Fibroblast of lung (primary cell): ENCODE measurements at regions not wholly inside any gene's neighbourhood (a gene's known extent, or its start where the extent isn't known, plus 50 kb on each side); places are given as distances from the start of the nearest gene placed in this dataset.

Experiments
- DNase-seq, 2 donors: peaks; one replicate each; pipeline versions ENCODE4 v3.0.0 to v3.0.0-alpha.2; 2010; ENCODE audit warnings: low read depth in 2 of 2
- H2AFZ ChIP-seq: 2 replicates; pipeline ENCODE4 v1.5.1; 2012; ENCODE audit warnings: low read length, control low read depth, inconsistent platforms
- H3K27ac ChIP-seq: 2 replicates; pipeline ENCODE4 v1.5.1; 2011; ENCODE audit warnings: low read length, control low read depth; ENCODE audit not compliant: insufficient read depth
- H3K27me3 ChIP-seq: 2 replicates; pipeline ENCODE4 v1.5.1; 2011; ENCODE audit warnings: mild to moderate bottlenecking, low read length; ENCODE audit not compliant: control insufficient read depth, insufficient read depth
- H3K36me3 ChIP-seq: 2 replicates; pipeline ENCODE4 v1.5.1; 2011; ENCODE audit warnings: low read length; ENCODE audit not compliant: control insufficient read depth, insufficient read depth
- H3K4me1 ChIP-seq: 2 replicates; pipeline ENCODE4 v1.5.1; 2011; ENCODE audit warnings: low read length; ENCODE audit not compliant: control insufficient read depth, insufficient read depth; ENCODE audit errors: extremely low read depth
- H3K4me2 ChIP-seq: 2 replicates; pipeline ENCODE4 v1.5.1; 2011; ENCODE audit warnings: low read length, control low read depth; ENCODE audit not compliant: insufficient read depth; ENCODE audit errors: extremely low read depth
- H3K4me3 ChIP-seq, 4 experiments: fragments of 200-600 bp in 1 of 4; sonication (generic) in 1 of 4; replicated peaks in 1 of 4; 2 replicates each; pipeline ENCODE4 v1.5.1; 2011 to 2016; ENCODE audit warnings: low read length in 4 of 4, low read depth in 3 of 4, mild to moderate bottlenecking in 3 of 4, control low read depth in 2 of 4, inconsistent platforms in 1 of 4, mixed read lengths in 1 of 4; ENCODE audit not compliant: insufficient read depth in 1 of 4; ENCODE audit errors: control extremely low read depth in 1 of 4
- H3K79me2 ChIP-seq: 2 replicates; pipeline ENCODE4 v1.5.1; 2012; ENCODE audit warnings: mild to moderate bottlenecking, low read length, inconsistent platforms; ENCODE audit not compliant: control insufficient read depth, insufficient read depth
- H3K9ac ChIP-seq: 2 replicates; pipeline ENCODE4 v1.5.1; 2011; ENCODE audit warnings: mild to moderate bottlenecking, low read length, control low read depth; ENCODE audit not compliant: insufficient read depth
- H3K9me3 ChIP-seq: 2 replicates; pipeline ENCODE4 v1.5.1; 2012; ENCODE audit warnings: low read depth, low read length; ENCODE audit not compliant: control insufficient read depth, insufficient read depth
- H4K20me1 ChIP-seq: 2 replicates; pipeline ENCODE4 v1.5.1; 2011; ENCODE audit warnings: low read length; ENCODE audit not compliant: control insufficient read depth, insufficient read depth; ENCODE audit errors: extremely low read depth
- CTCF ChIP-seq, 2 donors: IDR thresholded peaks in 1 of 2; conservative IDR thresholded peaks in 1 of 2; 1 replicate in 1 of 2; 2 replicates in 1 of 2; pipeline ENCODE4 v1.5.1; 2011 to 2012; ENCODE audit warnings: low read length in 2 of 2, control low read depth in 1 of 2, inconsistent platforms in 1 of 2, low read depth in 1 of 2, mild to moderate bottlenecking in 1 of 2
- EZH2 ChIP-seq: IDR thresholded peaks from 2 replicates; pipeline ENCODE4 v1.5.1; 2012; ENCODE audit warnings: low read length, control low read depth, mild to moderate bottlenecking; ENCODE audit errors: missing control alignments

GRCh38 chr6:71645299-71645698, 241.1 kb upstream of the RIMS1 start:
- TF ChIP-seq EZH2 (no peak), CTCF (conservative IDR thresholded peaks at IDR 0.05 in 1 of 2, IDR thresholded peaks at IDR 0.05 in 1 of 2; ENCODE audit: low read depth in 1 of 2, low read length in 2 of 2) (no peak)
- no peaks in the 10 kb centered on the region for H3K79me2 ChIP-seq
- DNase-seq: no peak
- no peaks in the 10 kb centered on the region for H3K9me3 ChIP-seq
- no peaks in the 10 kb centered on the region for H3K4me1 ChIP-seq
- H3K27me3 ChIP-seq: no peaks in the 10 kb centered on the region
- no peak overlapping the region for H3K4me2 ChIP-seq
- no peaks in the 10 kb centered on the region for H3K36me3 ChIP-seq
- H2AFZ ChIP-seq: no peak overlapping the region
- no peaks in the 10 kb centered on the region for H4K20me1 ChIP-seq
- no peak overlapping the region for H3K9ac ChIP-seq
- no peak overlapping the region for H3K4me3 ChIP-seq
- no peak overlapping the region for H3K27ac ChIP-seq

- H3K9me3 ChIP-seq: no peaks in the 10 kb centered on the region
- no peak overlapping the region for H3K27ac ChIP-seq
- H2AFZ ChIP-seq: no peak overlapping the region
- no peaks in the 10 kb centered on the region for H3K4me1 ChIP-seq
- no peaks in the 10 kb centered on the region for H3K79me2 ChIP-seq
- no peak overlapping the region for H3K4me3 ChIP-seq
- no peak for DNase-seq
- TF ChIP-seq CTCF (conservative IDR thresholded peaks at IDR 0.05 in 1 of 2, IDR thresholded peaks at IDR 0.05 in 1 of 2; ENCODE audit: low read depth in 1 of 2, low read length in 2 of 2): no peak
- no peak for TF ChIP-seq EZH2
- no peaks in the 10 kb centered on the region for H3K27me3 ChIP-seq
- no peaks in the 10 kb centered on the region for H4K20me1 ChIP-seq
- H3K36me3 ChIP-seq: no peaks in the 10 kb centered on the region
- H3K9ac ChIP-seq: no peak overlapping the region
- H3K4me2 ChIP-seq: no peak overlapping the region
Observed at GRCh38 chr6:71649915-71650314, 236.4 kb upstream of the RIMS1 start.

- H3K27ac ChIP-seq: no peak overlapping the region
- H3K79me2 ChIP-seq: no peaks in the 10 kb centered on the region
- H3K4me1 ChIP-seq: no peaks in the 10 kb centered on the region
- TF ChIP-seq CTCF (conservative IDR thresholded peaks at IDR 0.05 in 1 of 2, IDR thresholded peaks at IDR 0.05 in 1 of 2; ENCODE audit: low read depth in 1 of 2, low read length in 2 of 2) (no peak), EZH2 (no peak)
- no peaks in the 10 kb centered on the region for H3K36me3 ChIP-seq
- H2AFZ ChIP-seq: no peak overlapping the region
- no peak overlapping the region for H3K9ac ChIP-seq
- H3K4me2 ChIP-seq: no peak overlapping the region
- H3K4me3 ChIP-seq: no peak overlapping the region
- H4K20me1 ChIP-seq: no peaks in the 10 kb centered on the region
- no peaks in the 10 kb centered on the region for H3K27me3 ChIP-seq
- no peak for DNase-seq
- H3K9me3 ChIP-seq: no peaks in the 10 kb centered on the region
Observed at GRCh38 chr6:71651636-71652035, 234.7 kb upstream of the RIMS1 start.
